CD4-positive, alpha-beta T cell treated with Interleukin-2 at 100 ng/mL for 4 hours (primary cell): ENCODE measurements at regions not wholly inside any gene's neighbourhood (a gene's known extent, or its start where the extent isn't known, plus 50 kb on each side); places are given as distances from the start of the nearest gene placed in this dataset.

Source experiments
- DNase-seq: peaks from one replicate; pipeline ENCODE4 v3.0.0-alpha.2; 2020; ENCODE audit warnings: low spot score

- DNase-seq = no peak
These were observed 617.6 kb downstream of the EBF1 start for GRCh38 chr5:158482125-158482524.

- no peak for DNase-seq
These were observed 619.2 kb upstream of the CLINT1 start for GRCh38 chr5:158478139-158478538.

- DNase-seq = no peak
These were observed 618.3 kb upstream of the CLINT1 start for GRCh38 chr5:158477214-158477613.

DNA sequence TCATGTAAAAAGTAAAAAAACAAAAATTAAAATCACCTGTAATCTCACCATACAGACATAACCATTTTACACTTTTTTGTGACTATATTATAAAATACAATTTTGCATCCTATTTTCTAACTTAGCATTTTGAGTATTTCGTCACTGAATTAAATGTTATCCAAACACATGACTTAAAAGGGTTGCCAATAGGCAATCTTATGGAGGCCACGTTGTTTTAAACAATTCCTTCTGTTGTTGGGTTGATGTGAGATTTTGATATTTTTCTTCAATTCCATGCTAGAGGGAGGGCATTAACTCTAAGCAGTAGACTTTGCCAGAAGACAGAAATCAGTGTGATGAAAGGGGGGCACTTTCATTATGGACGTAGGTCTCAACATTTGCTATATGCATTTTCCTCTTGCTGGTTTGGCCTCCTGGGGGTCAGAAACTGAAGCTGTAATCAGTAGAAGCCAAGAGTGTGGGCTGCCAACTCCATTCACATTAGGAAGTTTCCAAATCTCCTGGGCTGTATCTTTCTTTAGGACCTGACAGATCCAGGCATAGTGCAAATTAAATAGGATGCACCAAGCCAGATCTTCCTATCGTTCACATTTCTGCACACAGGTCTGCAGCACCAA is 614.2 kb upstream of the CLINT1 start:
- DNase-seq = no peak

DNA sequence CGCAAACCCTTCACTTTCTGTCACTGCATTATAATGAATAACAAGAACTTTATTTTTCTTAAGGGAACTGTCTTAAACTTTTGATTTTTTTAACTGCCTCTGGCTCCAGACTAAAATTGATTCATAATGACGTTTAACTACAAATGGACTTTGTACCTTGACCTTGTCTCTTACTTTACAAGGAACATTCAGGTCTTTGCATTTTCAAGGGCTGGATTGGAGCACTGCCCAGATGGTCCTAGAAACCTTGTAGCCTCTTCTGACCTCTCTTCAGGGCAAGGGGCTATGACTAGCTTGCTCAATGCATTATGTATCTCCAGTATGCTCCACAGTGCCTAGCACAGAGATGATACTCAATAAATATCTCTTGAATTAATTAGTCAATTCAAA is 612.6 kb upstream of the CLINT1 start:
- no peak for DNase-seq

DNA sequence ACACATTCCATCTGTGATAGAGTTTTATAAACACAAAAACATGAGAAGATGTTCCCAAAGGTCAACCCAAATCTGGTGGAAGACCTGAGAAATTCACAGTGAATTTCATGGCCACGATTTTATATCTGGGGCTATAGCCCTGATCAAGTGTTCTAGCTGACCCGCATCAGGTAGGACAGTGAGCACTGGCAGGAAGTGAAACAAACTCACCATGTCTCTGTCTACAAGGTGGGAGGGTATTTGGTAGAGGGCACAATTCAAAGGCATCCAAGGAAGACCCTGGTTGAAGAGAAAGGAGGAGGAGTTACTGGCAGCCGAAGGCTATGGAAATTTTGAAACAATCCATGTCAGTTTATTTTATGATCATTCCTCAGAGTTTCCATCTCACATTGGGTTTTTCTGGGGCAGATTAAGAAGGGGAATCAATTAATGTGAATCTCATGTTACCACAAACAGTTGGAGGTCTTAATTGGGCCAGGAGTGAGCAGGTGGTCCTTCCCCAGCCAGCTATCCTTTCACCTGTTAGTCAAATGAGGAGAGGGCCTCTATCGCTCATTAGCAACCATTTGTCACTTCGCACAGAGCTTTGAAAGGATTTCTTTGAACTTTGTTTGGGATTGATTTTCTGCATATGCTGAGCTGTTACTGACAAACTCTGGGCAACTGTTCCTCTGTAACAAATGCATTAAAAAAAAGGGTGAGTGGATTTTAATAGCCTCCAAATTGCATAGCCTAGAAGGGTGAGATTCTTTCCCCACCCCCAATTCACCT is 612.0 kb upstream of the CLINT1 start:
- DNase-seq = no peak

DNA sequence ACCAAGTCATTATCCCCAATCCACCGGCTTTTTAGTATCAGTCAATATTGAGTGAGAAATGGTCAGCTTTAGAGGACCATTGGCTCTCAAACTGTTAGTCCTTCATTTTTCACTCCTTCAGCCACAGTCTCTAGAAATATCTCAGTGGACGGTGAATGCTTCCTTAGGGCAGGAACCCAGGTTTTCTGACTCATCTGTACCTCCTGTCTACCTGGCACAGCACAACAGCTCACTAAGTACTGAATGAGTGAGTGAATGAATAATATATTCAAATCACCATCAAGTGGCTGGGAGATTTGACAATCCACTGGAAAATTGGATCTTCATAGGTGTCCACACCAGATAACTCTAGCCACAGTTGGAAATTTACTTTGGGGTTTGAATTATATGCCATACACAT is 609.5 kb upstream of the CLINT1 start:
- no peak for DNase-seq

DNA sequence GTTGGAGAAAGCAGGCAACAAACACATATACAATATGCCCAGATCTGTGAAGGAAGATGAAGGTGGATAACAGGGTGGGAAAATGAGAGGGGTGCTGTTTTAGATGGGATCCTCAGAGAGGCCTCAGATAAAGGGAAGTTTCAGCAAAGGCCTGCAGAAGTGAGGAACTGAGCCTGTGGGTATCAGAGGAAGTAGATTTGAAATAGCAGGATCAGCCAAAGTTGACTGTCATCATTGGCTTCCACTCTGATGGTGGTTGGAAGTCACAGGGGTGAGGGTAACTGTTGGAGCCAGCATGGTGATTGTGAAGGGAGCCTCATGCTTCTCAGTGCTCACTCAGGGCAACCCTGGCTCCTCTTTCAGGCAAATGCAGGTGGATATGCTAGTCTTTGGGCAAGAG is 607.2 kb upstream of the CLINT1 start:
- no peak for DNase-seq

DNA sequence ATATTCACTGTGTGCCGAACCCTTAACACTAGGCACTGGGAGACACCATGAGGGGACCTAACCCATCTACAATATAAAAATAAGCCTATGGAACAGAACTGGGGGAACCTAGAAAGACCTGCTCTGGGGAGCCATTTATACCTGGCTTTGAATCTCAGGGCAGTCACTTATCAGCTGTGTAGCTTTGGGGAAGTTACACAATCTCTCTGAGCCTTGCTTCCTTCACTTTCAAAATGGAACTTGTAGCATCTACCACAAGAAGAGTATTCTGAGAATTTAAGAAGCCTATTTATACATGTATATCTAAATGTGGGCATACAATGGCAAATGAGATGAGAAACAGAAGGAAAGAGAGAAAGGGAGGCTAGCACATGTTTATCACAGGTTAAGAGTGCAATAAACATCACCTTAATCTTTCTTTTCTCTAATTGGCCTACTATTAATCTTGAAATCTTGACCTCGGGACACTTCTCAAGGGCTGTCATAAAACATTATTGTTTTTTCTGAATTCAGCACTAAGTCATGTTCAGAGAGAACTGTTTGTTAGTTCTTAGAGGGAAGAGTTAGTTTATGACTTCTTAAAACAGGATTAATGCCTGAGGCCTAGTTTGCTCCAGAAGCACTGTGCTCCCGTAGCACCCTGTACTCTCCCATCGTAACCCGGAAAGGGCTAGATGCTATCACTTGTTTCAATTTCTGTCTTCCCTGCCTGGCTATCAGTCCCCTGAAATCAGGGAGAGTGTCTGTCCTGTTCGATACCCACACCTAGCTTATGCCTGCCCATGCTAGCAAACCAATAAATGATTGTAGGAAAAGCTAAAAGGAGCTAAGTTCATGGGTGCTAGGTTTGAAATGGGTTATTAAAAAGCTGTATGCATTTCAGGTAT is 606.4 kb upstream of the CLINT1 start:
- DNase-seq = no peak

- no peak for DNase-seq
These were observed 605.4 kb upstream of the CLINT1 start for GRCh38 chr5:158464383-158464782.

DNA sequence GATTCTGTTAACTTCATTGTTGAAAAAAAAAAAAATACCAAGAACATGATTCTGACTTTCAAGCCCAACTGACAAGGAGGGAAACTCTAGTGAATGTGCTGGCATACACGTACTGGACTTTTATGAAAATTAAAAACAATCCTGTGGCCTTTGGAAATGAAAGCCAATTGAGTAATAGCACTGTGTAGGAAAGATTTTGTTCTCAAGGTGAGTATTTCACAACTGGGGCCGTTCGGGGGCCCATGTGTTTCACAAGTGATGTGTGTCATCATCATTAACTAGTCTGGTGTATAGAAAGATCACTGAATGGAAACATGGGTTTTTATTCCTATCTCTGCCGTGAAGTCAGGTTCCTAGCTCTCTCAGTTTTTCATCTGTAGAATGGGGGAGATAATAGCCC is 605.0 kb upstream of the CLINT1 start:
- no peak for DNase-seq

- DNase-seq = no peak
These were observed 604.2 kb upstream of the CLINT1 start for GRCh38 chr5:158463188-158463587.

DNA sequence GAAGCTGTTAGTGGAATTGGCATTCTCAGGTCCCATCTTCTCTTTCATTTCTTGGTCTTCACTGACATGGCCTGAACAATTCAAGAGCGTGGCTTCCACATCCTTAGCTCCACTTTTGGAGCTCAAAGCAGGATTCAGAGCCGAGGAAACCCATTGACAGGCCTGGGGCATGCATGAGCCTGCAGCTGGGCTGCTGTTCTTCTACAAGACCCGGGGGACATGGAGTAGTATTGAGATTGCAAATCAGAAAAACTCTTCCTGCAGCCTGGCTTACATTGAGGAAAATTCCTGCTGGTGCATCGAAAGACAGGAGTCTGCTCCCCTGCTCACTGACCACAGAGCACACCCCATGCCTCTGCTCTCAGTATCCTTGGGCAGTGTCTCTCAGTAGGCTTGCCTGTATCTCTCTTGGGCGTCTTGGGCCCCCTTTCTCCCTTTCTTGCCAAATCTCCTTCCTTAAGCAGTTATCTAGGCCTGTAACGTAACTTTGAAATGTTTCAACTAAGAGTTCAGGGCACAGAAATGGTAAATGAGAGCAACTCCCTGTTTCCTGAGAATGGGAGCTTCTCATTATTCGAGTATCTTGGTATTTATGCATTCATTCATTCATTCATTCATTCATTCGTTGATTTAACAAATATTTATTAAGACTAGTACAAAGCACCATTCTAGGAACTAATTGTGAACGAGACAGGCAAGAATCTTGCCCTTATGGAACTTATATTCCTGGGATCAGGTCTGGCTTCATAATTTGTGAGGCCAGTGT is 603.6 kb upstream of the CLINT1 start:
- no peak for DNase-seq

DNA sequence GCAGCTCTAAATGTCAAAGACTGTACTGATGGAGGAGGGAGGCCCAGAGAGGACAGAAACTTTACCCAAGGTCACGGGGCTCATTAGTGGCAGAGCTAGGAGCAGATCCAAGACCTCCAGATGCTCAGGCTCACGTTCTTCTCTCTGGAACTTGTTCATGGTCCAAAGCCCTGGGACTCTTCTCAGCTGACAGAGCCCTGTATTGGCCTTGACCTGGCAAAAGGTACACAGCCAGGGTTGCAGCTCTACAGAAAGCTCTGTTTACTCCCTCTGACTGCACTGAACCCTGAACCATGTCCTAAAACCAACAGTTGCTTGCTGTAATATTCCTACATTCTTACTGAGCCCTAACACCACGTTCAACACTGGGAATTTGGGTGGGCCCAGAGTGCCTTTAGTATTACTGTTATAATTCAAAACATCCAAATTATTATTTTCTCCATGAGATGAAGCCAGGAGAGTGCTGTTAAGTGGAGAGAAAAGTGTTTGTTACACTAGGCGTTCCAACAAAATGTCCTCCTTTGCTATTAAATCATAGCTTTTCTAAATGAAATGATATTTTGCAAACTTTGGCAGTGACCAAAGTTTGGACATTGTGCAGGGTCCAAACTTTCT is 602.4 kb upstream of the CLINT1 start:
- DNase-seq = no peak

DNA sequence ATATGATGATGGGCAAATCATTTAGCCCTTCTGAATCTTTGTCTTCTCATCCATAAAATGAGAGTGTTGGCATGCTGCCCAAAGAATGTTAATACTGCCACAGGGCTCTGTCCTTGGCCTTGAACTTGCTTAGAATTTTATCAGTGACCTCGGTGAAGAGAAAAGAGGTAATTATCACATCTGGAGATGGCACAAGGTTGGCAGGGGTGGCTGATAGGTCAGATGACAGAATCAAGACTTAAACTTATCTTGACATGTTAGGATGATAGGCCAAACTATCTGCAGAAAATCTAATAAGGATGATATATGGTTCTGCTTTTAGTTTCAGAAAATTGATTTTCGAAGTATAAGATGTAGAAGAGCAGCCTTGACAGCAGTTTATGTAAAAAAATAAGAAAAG is 599.1 kb upstream of the CLINT1 start:
- DNase-seq = no peak

GRCh38 chr5:158456756-158457155 is 597.8 kb upstream of the CLINT1 start:
- DNase-seq = no peak

GRCh38 chr5:158456241-158456640 is 597.3 kb upstream of the CLINT1 start:
- DNase-seq = no peak

DNA sequence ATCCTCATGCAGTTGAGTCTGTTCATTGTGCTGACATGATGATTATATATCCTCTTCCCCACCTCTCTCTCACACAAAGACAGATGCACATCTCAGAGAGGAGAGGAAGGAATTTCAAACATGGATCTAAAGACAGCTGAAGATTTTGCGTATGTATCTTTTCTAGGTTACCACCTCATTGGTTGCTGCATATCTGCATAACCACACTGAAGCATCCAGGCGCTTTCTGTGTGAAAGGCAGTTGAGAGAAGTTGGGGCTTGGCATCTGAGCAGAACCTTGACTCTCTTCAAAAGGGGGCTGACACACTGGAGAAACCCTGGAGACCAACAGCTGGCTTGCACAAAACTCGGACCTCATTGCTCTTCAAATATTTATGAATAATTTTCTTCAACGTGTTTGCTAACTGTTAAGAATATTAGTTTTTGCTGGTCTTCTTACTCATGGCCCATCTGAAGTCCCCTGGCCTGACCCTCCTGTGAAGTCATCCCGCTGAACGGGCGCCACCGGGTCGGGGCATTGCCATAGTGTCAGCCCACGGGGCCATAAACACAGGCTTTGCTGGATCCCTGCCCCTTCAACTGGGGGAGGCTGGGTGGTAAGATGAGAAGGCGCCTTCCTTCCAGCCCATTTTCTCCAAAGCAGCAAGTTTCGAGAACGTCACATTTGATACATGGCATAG is 593.2 kb upstream of the CLINT1 start:
- no peak for DNase-seq

- DNase-seq = no peak
These were observed 592.5 kb upstream of the CLINT1 start for GRCh38 chr5:158451203-158451992.

GRCh38 chr5:158450751-158451171 is 591.8 kb upstream of the CLINT1 start:
- DNase-seq = no peak
